Esophagus mucosa (tissue), 1 donor: ENCODE measurements at regions not wholly inside any gene's neighbourhood (a gene's known extent, or its start where the extent isn't known, plus 50 kb on each side); places are given as distances from the start of the nearest gene placed in this dataset.
"Not testable (repeated sequence)": the region's sequence is repeated elsewhere in the genome, so short reads cannot be mapped to it uniquely, and the experiment has no call there.

ENCODE experiments used
- ATAC-seq: fragments of 200-7000 bp; cut with Tn5 transposase; one replicate; pipeline ENCODE4 v1.9.1; 2020
- donor health status: DM: yes; HTN: yes; CAD: no.

GRCh38 chr5:101637599-101637998 lies 658.5 kb downstream of the SLCO4C1 start:
- ATAC-seq = no peak

- not testable (repeated sequence) for ATAC-seq
Measured at GRCh38 chr5:101627770-101628169, 668.3 kb downstream of the SLCO4C1 start.

- no peak for ATAC-seq
Measured at GRCh38 chr5:101626572-101626971, 669.5 kb downstream of the SLCO4C1 start.

- no peak for ATAC-seq
Measured at GRCh38 chr5:101611039-101611438, 685.0 kb downstream of the SLCO4C1 start.

GRCh38 chr5:101608322-101608721 lies 687.8 kb downstream of the SLCO4C1 start:
- no peak for ATAC-seq

GRCh38 chr5:101605700-101606099 lies 690.4 kb downstream of the SLCO4C1 start:
- no peak for ATAC-seq

GRCh38 chr5:101600614-101601013 lies 695.5 kb downstream of the SLCO4C1 start:
- ATAC-seq = no peak

- ATAC-seq = no peak
Measured at GRCh38 chr5:101590384-101590783, 687.3 kb upstream of the ST8SIA4 start.

- ATAC-seq = no peak
Measured at GRCh38 chr5:101585366-101585765, 682.3 kb upstream of the ST8SIA4 start.

GRCh38 chr5:101580591-101580990 lies 677.5 kb upstream of the ST8SIA4 start:
- ATAC-seq = no peak

- ATAC-seq = no peak
Measured at GRCh38 chr5:101574017-101574416, 670.9 kb upstream of the ST8SIA4 start.

GRCh38 chr5:101561018-101561417 lies 657.9 kb upstream of the ST8SIA4 start:
- ATAC-seq = no peak

- no peak for ATAC-seq
Measured at GRCh38 chr5:101543780-101544179, 640.7 kb upstream of the ST8SIA4 start.

- no peak for ATAC-seq
Measured at GRCh38 chr5:101539315-101539714, 636.2 kb upstream of the ST8SIA4 start.

GRCh38 chr5:101535626-101536025 lies 632.5 kb upstream of the ST8SIA4 start:
- no peak for ATAC-seq

GRCh38 chr5:101534491-101535110 lies 631.5 kb upstream of the ST8SIA4 start:
- no peak for ATAC-seq

- no peak for ATAC-seq
Measured at GRCh38 chr5:101532430-101532829, 629.3 kb upstream of the ST8SIA4 start.

GRCh38 chr5:101531026-101531425 lies 627.9 kb upstream of the ST8SIA4 start:
- no peak for ATAC-seq

GRCh38 chr5:101529094-101529493 lies 626.0 kb upstream of the ST8SIA4 start:
- not testable (repeated sequence) for ATAC-seq

GRCh38 chr5:101520417-101520816 lies 617.3 kb upstream of the ST8SIA4 start:
- no peak for ATAC-seq

- ATAC-seq = no peak
Measured at GRCh38 chr5:101517795-101518194, 614.7 kb upstream of the ST8SIA4 start.

GRCh38 chr5:101515721-101516120 lies 612.6 kb upstream of the ST8SIA4 start:
- ATAC-seq = no peak

GRCh38 chr5:101505891-101506570 lies 602.9 kb upstream of the ST8SIA4 start:
- ATAC-seq = peak; percentile 17

GRCh38 chr5:101482931-101483330 lies 579.8 kb upstream of the ST8SIA4 start:
- no peak for ATAC-seq

GRCh38 chr5:101473483-101473882 lies 570.4 kb upstream of the ST8SIA4 start:
- no peak for ATAC-seq
